Peyer's patch (tissue), 4 donors: ENCODE measurements at regions not wholly inside any gene's neighbourhood (a gene's known extent, or its start where the extent isn't known, plus 50 kb on each side); places are given as distances from the start of the nearest gene placed in this dataset.

Source experiments
- DNase-seq, 3 donors: peaks; one replicate each; pipeline ENCODE4 v3.0.0-alpha.2; 2017 to 2019
- H3K27ac ChIP-seq, 4 donors: fragments of 200-600 bp; sonication (generic); one replicate each; pipeline ENCODE4 v1.5.1; 2016 to 2019
- H3K27me3 ChIP-seq, 2 donors: fragments of 200-600 bp; sonication (generic); one replicate each; pipeline ENCODE4 v1.5.1; 2019
- H3K36me3 ChIP-seq, 3 donors: fragments of 200-600 bp; sonication (generic); one replicate each; pipeline ENCODE4 v1.5.1; 2016 to 2019
- H3K4me1 ChIP-seq, 4 donors: fragments of 200-600 bp; sonication (generic); one replicate each; pipeline ENCODE4 v1.5.1; 2016 to 2019
- H3K4me3 ChIP-seq, 4 donors: fragments of 200-600 bp; sonication (generic); 1 replicate in 3 of 4; 2 replicates in 1 of 4; pipeline ENCODE4 v1.5.1; 2016 to 2019; ENCODE audit warnings: mild to moderate bottlenecking in 1 of 4
- H3K9me3 ChIP-seq, 4 donors: fragments of 200-600 bp; sonication (generic); one replicate each; pipeline ENCODE4 v1.5.1; 2016 to 2019; ENCODE audit warnings: mild to moderate bottlenecking in 1 of 4
- POLR2A ChIP-seq, 2 donors: fragments of 450-650 bp; IDR thresholded peaks; one replicate each; pipeline ENCODE4 v1.5.1; 2017; ENCODE audit warnings: antibody characterized with exemption in 2 of 2, mild to moderate bottlenecking in 2 of 2, moderate library complexity in 2 of 2
- TF ChIP-seq, protein P1 (sequence below), 6 experiments: fragments of 450-650 bp in 4 of 6; fragments of 200-600 bp in 2 of 6; sonication (generic) in 1 of 6; IDR thresholded peaks; one replicate each; pipeline ENCODE4 v1.5.1; 2017 to 2019; ENCODE audit warnings: antibody characterized with exemption in 6 of 6, mild to moderate bottlenecking in 3 of 6, moderate library complexity in 1 of 6

DNA sequence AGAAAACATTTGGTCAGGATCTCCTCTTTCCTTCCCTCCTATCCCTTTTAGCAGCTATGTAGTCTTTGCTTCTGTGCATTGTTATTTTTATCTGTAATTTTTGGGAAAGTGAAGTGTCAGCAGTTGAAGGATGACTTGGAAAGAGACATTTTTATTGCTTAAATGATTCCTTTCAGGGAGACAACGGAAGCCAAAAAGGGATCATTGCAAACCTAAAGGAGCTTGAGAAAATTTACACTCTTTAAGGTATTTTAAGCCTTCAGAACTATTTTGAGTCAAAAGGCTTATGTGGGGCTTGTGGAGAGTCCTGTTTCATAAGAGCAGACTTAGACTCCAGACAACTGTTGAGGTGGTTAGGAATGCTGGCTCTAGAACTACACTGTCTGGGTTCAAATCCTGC, 281.6 kb downstream of the KIF4B start:
- no peaks in the 10 kb centered on the region for H3K36me3 ChIP-seq
- H3K27me3 ChIP-seq, result no peaks in the 10 kb centered on the region
- H3K4me3 ChIP-seq, result no peak overlapping the region
- TF ChIP-seq POLR2A (IDR thresholded peaks at IDR 0.05), result no peak
- TF ChIP-seq, protein P1, sequence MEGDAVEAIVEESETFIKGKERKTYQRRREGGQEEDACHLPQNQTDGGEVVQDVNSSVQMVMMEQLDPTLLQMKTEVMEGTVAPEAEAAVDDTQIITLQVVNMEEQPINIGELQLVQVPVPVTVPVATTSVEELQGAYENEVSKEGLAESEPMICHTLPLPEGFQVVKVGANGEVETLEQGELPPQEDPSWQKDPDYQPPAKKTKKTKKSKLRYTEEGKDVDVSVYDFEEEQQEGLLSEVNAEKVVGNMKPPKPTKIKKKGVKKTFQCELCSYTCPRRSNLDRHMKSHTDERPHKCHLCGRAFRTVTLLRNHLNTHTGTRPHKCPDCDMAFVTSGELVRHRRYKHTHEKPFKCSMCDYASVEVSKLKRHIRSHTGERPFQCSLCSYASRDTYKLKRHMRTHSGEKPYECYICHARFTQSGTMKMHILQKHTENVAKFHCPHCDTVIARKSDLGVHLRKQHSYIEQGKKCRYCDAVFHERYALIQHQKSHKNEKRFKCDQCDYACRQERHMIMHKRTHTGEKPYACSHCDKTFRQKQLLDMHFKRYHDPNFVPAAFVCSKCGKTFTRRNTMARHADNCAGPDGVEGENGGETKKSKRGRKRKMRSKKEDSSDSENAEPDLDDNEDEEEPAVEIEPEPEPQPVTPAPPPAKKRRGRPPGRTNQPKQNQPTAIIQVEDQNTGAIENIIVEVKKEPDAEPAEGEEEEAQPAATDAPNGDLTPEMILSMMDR (IDR thresholded peaks at IDR 0.05), result no peak
- no peak for DNase-seq
- H3K4me1 ChIP-seq, result no peaks in the 10 kb centered on the region
- no peak overlapping the region for H3K27ac ChIP-seq
- no peaks in the 10 kb centered on the region for H3K9me3 ChIP-seq

DNA sequence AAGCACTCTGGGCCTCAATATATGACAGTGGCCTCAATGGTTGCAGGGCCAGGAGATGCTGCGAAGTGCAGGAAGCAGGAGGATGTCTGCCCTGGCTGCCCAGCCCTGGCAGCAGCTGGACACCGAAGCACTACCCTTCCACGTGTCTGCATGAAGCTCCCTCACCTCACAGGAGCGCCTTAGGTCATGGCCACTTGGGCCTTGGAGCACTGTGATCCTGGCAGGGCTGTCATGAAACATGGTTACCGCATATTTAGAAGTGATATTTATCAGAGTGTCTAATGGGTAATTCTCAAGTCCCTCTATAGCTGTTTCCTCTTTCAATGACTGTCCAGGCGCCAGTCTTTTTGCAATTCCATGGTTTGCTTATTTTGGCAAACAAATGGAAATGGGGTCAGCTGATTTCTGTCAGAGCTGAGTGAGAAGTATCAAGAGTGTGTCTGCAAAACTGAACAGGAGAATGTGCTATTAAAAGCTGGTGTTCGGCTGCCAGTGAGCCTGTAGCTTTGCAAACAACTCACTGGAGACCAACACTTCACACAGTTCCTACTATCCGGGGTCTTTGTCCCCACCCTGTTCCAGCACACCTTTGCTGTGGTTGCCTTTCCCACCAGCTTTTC, 285.9 kb downstream of the KIF4B start:
- no peak for DNase-seq
- no peaks in the 10 kb centered on the region for H3K4me1 ChIP-seq
- H3K4me3 ChIP-seq, result no peak overlapping the region
- H3K36me3 ChIP-seq, result no peaks in the 10 kb centered on the region
- no peak overlapping the region for H3K27ac ChIP-seq
- TF ChIP-seq POLR2A (IDR thresholded peaks at IDR 0.05), result no peak
- TF ChIP-seq, protein P1 (IDR thresholded peaks at IDR 0.05), result no peak
- H3K9me3 ChIP-seq, result no peaks in the 10 kb centered on the region
- H3K27me3 ChIP-seq, result no peaks in the 10 kb centered on the region

DNA sequence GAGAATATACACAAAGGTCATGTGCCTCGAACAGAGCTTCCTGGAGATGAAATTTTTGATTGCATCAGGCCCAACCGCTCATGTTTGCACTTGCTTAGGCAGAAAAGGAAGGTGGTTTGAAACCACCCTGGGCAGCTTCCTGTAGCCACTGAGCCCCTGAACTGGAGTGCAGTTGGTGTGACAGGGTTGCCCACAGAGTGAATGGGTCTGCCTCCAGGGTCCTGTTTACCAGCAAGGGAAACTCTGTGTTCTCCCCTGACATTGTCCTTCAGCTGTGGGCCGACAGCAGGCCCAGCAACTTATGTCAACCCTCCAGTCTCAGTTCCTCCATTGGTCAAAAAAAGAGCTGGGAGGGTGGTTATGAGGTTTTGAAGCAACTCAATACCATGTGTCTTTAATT, 289.6 kb downstream of the KIF4B start:
- H3K4me1 ChIP-seq, result no peaks in the 10 kb centered on the region
- DNase-seq, result no peak
- TF ChIP-seq POLR2A (IDR thresholded peaks at IDR 0.05), result no peak
- H3K27ac ChIP-seq, result no peak overlapping the region
- no peaks in the 10 kb centered on the region for H3K27me3 ChIP-seq
- no peak overlapping the region for H3K4me3 ChIP-seq
- no peaks in the 10 kb centered on the region for H3K9me3 ChIP-seq
- no peaks in the 10 kb centered on the region for H3K36me3 ChIP-seq

DNA sequence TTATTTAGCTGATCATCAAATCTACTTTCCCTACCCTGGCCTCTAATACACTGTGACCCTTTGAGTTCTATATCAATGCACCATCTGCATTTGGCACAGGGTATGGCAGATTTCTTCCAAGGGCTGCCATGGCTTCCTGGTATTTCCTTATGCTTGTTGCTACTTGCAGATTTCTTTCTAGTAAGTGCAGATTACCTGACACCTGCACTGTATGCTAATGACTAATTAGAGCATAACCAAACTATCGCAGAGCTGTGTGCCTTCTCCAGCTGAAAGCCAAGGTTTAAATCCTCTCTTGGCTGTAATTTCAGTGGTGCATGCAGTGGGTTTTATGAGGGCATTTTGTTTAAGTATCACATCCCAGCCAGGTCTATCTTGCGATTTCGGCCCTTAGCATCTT, 293.7 kb downstream of the KIF4B start:
- Histone ChIP-seq H3K27me3 (no peaks in the 10 kb centered on the region), H3K4me1 (no peaks in the 10 kb centered on the region), H3K4me3 (no peak overlapping the region), H3K27ac (no peak overlapping the region), H3K9me3 (no peaks in the 10 kb centered on the region), H3K36me3 (no peaks in the 10 kb centered on the region)
- no peak for TF ChIP-seq POLR2A (IDR thresholded peaks at IDR 0.05)
- TF ChIP-seq, protein P1 (IDR thresholded peaks at IDR 0.05), result no peak
- no peak for DNase-seq

DNA sequence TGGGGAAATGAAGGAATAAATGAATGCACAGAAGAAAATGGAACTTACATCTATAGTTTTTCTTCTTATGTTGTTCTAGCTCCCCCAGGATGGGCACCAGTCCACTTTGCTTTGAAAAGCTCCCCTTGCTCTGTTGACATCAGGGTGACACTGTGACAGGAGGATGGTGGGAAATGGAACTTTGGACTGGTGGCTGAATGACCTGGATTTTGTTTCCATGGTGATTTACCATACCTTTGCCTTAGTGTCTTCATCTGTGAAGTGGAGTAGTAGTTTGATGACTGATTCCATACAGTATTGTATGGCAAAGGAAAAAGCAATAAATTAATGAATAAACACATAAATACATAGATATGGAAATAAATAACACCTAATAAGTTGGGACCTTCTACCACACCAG, 294.7 kb downstream of the KIF4B start:
- no peaks in the 10 kb centered on the region for H3K4me1 ChIP-seq
- H3K27me3 ChIP-seq, result no peaks in the 10 kb centered on the region
- H3K36me3 ChIP-seq, result no peaks in the 10 kb centered on the region
- H3K9me3 ChIP-seq, result no peaks in the 10 kb centered on the region
- TF ChIP-seq POLR2A (IDR thresholded peaks at IDR 0.05), result no peak
- TF ChIP-seq, protein P1 (IDR thresholded peaks at IDR 0.05), result no peak
- no peak overlapping the region for H3K4me3 ChIP-seq
- no peak overlapping the region for H3K27ac ChIP-seq
- no peak for DNase-seq

DNA sequence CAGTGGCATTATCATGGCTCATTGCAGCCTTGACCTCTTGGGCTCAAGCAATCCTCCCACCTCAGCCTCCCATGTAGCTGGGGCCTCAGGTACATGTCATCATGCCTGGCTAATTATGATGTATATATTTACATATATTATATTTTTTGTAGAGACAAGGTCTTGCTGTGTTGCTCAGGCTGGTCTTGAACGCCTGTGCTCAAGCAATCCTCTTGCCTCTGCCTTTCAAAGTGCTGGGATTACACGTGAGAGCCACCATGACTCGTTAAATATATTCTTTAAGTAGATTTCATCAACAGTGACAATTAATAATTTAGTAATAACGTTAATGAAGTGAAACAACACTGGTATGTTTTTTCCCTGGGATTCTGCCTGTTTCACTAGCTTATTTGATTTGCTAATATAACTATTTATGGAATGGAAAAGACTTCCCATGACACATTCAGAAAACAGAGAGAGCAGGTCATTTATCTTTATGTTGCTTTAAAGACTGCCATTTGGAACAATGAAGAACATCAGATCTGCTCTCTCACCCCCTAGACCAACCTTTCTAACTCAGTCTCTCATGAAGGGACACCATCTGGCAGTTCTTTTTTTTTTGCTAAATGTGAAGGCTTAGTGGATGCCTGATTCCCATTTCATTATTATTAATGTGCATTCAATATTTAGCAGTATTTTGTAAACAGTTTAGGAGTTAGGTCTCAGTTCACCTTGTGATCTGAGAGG, 295.6 kb downstream of the KIF4B start:
- DNase-seq, result no peak
- no peak overlapping the region for H3K4me3 ChIP-seq
- no peaks in the 10 kb centered on the region for H3K4me1 ChIP-seq
- H3K36me3 ChIP-seq, result no peaks in the 10 kb centered on the region
- no peak overlapping the region for H3K27ac ChIP-seq
- TF ChIP-seq POLR2A (IDR thresholded peaks at IDR 0.05), result no peak
- TF ChIP-seq, protein P1 (IDR thresholded peaks at IDR 0.05), result no peak
- H3K27me3 ChIP-seq, result no peaks in the 10 kb centered on the region
- H3K9me3 ChIP-seq, result no peaks in the 10 kb centered on the region
